Psoas muscle (tissue), 7 donors: ENCODE measurements at regions not wholly inside any gene's neighbourhood (a gene's known extent, or its start where the extent isn't known, plus 50 kb on each side); places are given as distances from the start of the nearest gene placed in this dataset.
A peak's percentile ranks its signal among the peaks of the same experiment; 100 is the strongest.

Experiments
- ATAC-seq, 4 donors: fragments of 200-7000 bp; cut with Tn5 transposase; one replicate each; pipeline ENCODE4 v1.9.1; 2020; ENCODE audit warnings: moderate library complexity in 3 of 4, mild to moderate bottlenecking in 2 of 4
- DNase-seq, 2 donors: peaks; one replicate each; pipeline ENCODE4 v3.0.0-alpha.2; 2020
- H3K27ac ChIP-seq: fragments of 200-600 bp; one replicate; pipeline ENCODE4 v1.8.0; 2022
- H3K27me3 ChIP-seq, 3 donors: fragments of 200-600 bp in 1 of 3; one replicate each; pipeline versions ENCODE4 v1.6.1 to v1.8.0; 2013 to 2022; ENCODE audit warnings: low read length in 2 of 3, mild to moderate bottlenecking in 2 of 3, moderate library complexity in 1 of 3; ENCODE audit not compliant: insufficient read depth in 3 of 3
- H3K36me3 ChIP-seq, 2 donors: fragments of 200-600 bp in 1 of 2; one replicate each; pipeline versions ENCODE4 v1.6.1 to v1.8.0; 2013 to 2022; ENCODE audit warnings: low read depth in 1 of 2, mild to moderate bottlenecking in 1 of 2, moderate library complexity in 1 of 2; ENCODE audit not compliant: insufficient read depth in 1 of 2
- H3K4me1 ChIP-seq: fragments of 200-600 bp; one replicate; pipeline ENCODE4 v1.8.0; 2022
- H3K4me3 ChIP-seq: fragments of 200-600 bp; one replicate; pipeline ENCODE4 v1.8.0; 2022; ENCODE audit warnings: mild to moderate bottlenecking
- H3K9me3 ChIP-seq: fragments of 200-600 bp; one replicate; pipeline ENCODE4 v1.8.0; 2022
- CTCF ChIP-seq: fragments of 200-600 bp; IDR thresholded peaks from one replicate; pipeline ENCODE4 v1.8.0; 2022; ENCODE audit warnings: antibody characterized with exemption
- WGBS, 3 donors: extraction: QIAGEN DNeasy Blood & Tissue Kit; methylation state at CpG; one replicate each; pipeline versions ENCODE4 v1.1.6 to v1.1.7; 2013; 5-methylcytosine and 5-hydroxymethylcytosine counted together
- intact Hi-C, 2 donors: fragments of 100-400 bp; cut with DNase I; formaldehyde crosslinking; loops; one replicate each; pipeline versions ENCODE4 v1.11.0 to v1.14.2; 2022
- donor health status: healthy with polysubstance abuse.
- donor health status: DM: no; HTN: no; CAD: no; lungs with moderate emphysema.
- donor health status: Bipolar disorder and iron deficiency.
- donor health status: healthy.
- donor health status: DM: yes; HTN: yes; CAD: no.
- donor health status: DM: no; HTN: no; CAD: no.
- donor health status: DM: yes; HTN: yes; CAD: no.

GRCh38 chr15:77824361-77825251 is 191.9 kb upstream of the LINGO1 start:
- TF ChIP-seq CTCF, result no peak
- H3K9me3 ChIP-seq, result no peaks in the 10 kb centered on the region
- H3K4me1 ChIP-seq, result no peaks in the 10 kb centered on the region
- intact Hi-C loops, result loop anchor here in 1 of 2 donors (5.0 kb wide), 1 partner anchor 167 kb away; no protein-coding TSS in a partner anchor
- no peak for ATAC-seq
- H3K4me3 ChIP-seq, result no peak overlapping the region
- WGBS, 3 donors, result 73 to 77% (median 75%) methylated on average over 13 of the region's 13 CpGs
- no peaks in the 10 kb centered on the region for H3K36me3 ChIP-seq
- peak in 1 of 2 donors; percentile 27 for DNase-seq
- H3K27me3 ChIP-seq, result peaks cover 0 to 24% (median 10%) of the 10 kb centered on the region in 3 donors
- no peak overlapping the region for H3K27ac ChIP-seq

- peaks cover 0 to 32% (median 18%) of the 10 kb centered on the region in 3 donors for H3K27me3 ChIP-seq
- no peaks in the 10 kb centered on the region for H3K9me3 ChIP-seq
- ATAC-seq (no peak), DNase-seq (peak in 1 of 2 donors; percentile 30)
- 71 to 74% (median 73%) methylated on average over 4 of the region's 4 CpGs for WGBS, 3 donors
- TF ChIP-seq CTCF, result no peak
- H3K4me3 ChIP-seq, result no peak overlapping the region
- H3K27ac ChIP-seq, result no peak overlapping the region
- intact Hi-C loops, result loop anchor here in 1 of 2 donors (5.0 kb wide), 1 partner anchor 166 kb away; no protein-coding TSS in a partner anchor
- no peaks in the 10 kb centered on the region for H3K36me3 ChIP-seq
- no peaks in the 10 kb centered on the region for H3K4me1 ChIP-seq
These were observed 191.0 kb upstream of the LINGO1 start for GRCh38 chr15:77823736-77824135.

- 54 to 65% (median 58%) methylated on average over 7 of the region's 7 CpGs for WGBS, 3 donors
These were observed 190.0 kb upstream of the LINGO1 start for GRCh38 chr15:77822631-77823230.

GRCh38 chr15:77821959-77822256 is 189.2 kb upstream of the LINGO1 start:
- WGBS, 3 donors, result 71 to 85% (median 71%) methylated on average over 2 of the region's 2 CpGs
- Histone ChIP-seq H3K27ac (no peak overlapping the region), H3K27me3 (peaks cover 0 to 50% (median 29%) of the 10 kb centered on the region in 3 donors), H3K4me1 (no peaks in the 10 kb centered on the region), H3K4me3 (no peak overlapping the region), H3K36me3 (no peaks in the 10 kb centered on the region), H3K9me3 (no peaks in the 10 kb centered on the region)
- intact Hi-C loops, result loop anchor here in 1 of 2 donors (1.0 to 5.0 kb wide), 2 partner anchors 165 to 189 kb away; no protein-coding TSS in a partner anchor
- ATAC-seq (no peak), DNase-seq (no peak)
- no peak for TF ChIP-seq CTCF

More at GRCh38 chr15:77822631-77823230, 190.0 kb upstream of the LINGO1 start:
- intact Hi-C loops, result loop anchor here in 1 of 2 donors (5.0 kb wide), 1 partner anchor 165 kb away; no protein-coding TSS in a partner anchor
- Histone ChIP-seq H3K9me3 (no peaks in the 10 kb centered on the region), H3K27me3 (peaks cover 0 to 42% (median 26%) of the 10 kb centered on the region in 3 donors), H3K4me1 (no peaks in the 10 kb centered on the region), H3K36me3 (no peaks in the 10 kb centered on the region), H3K27ac (no peak overlapping the region), H3K4me3 (no peak overlapping the region)
- ATAC-seq (no peak), DNase-seq (peak in 1 of 2 donors; percentile 42)
- TF ChIP-seq CTCF, result no peak
